Endothelial cell of umbilical vein (primary cell): ENCODE measurements at regions not wholly inside any gene's neighbourhood (a gene's known extent, or its start where the extent isn't known, plus 50 kb on each side); places are given as distances from the start of the nearest gene placed in this dataset.

Experiments
- CTCF ChIP-seq, 2 donors: IDR thresholded peaks; 1 replicate in 1 of 2; 2 replicates in 1 of 2; pipeline ENCODE4 v1.5.1; 2011; ENCODE audit warnings: low read length in 2 of 2, mild to moderate bottlenecking in 2 of 2, moderate library complexity in 2 of 2, control low read depth in 1 of 2, inconsistent platforms in 1 of 2, low read depth in 1 of 2; ENCODE audit not compliant: insufficient read depth in 1 of 2; ENCODE audit errors: extremely low read depth in 1 of 2
- EZH2 ChIP-seq: IDR thresholded peaks from 2 replicates; pipeline ENCODE4 v1.6.1; 2012; ENCODE audit warnings: borderline replicate concordance, low read depth, mild to moderate bottlenecking, moderate library complexity, low read length, inconsistent platforms; ENCODE audit not compliant: severe bottlenecking
- FOS ChIP-seq: IDR thresholded peaks from 2 replicates; pipeline ENCODE4 v1.6.1; 2011; ENCODE audit warnings: mild to moderate bottlenecking, low read length, moderate library complexity, borderline replicate concordance; ENCODE audit not compliant: insufficient read depth
- MAX ChIP-seq: IDR thresholded peaks from 2 replicates; pipeline ENCODE4 v1.6.1; 2011; ENCODE audit not compliant: insufficient read depth, insufficient read length
- MYC ChIP-seq: IDR thresholded peaks from one replicate; pipeline ENCODE4 v1.6.1; 2011; ENCODE audit warnings: mild to moderate bottlenecking, low read depth, low read length
- POLR2AphosphoS5 ChIP-seq: IDR thresholded peaks from 2 replicates; pipeline ENCODE4 v1.6.1; 2012; ENCODE audit warnings: low read depth, mild to moderate bottlenecking, control low read depth, low read length, moderate library complexity; ENCODE audit not compliant: insufficient read depth

DNA sequence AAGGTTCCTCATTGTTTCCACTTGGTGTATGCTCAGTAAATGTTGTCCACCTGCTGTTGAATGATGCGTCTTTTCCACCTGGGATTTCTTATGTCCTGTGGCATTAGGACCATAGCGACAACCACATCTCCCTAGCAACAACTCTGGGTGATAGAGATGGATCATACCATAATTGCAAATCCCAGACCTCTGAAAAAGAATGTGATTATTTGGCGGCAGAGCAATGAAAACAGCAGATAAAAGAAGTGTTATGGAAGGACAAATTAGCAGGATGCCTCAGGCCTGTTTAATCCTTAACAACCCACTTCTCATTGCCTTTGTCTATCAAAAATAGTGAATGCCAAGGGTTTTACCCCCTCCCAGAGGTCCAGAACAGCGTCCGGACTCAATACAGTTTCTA, 278.9 kb downstream of the TSN start:
- no peak for TF ChIP-seq CTCF (IDR thresholded peaks at IDR 0.05; ENCODE audit: extremely low read depth in 1 of 2, insufficient read depth in 1 of 2, low read depth in 1 of 2, low read length in 2 of 2)
- no peak for TF ChIP-seq FOS
- TF ChIP-seq MAX = no peak
- no peak for TF ChIP-seq EZH2
- no peak for TF ChIP-seq POLR2AphosphoS5
- TF ChIP-seq MYC = no peak
